HG03175 (cell line): ENCODE measurements at regions not wholly inside any gene's neighbourhood (a gene's known extent, or its start where the extent isn't known, plus 50 kb on each side); places are given as distances from the start of the nearest gene placed in this dataset.

Experiments
- ATAC-seq: cut with Tn5 transposase; IDR thresholded peaks from one replicate; pipeline ENCODE4 v1.9.1; 2021; ENCODE audit warnings: mild to moderate bottlenecking, moderate library complexity; ENCODE audit not compliant: unreplicated experiment

DNA sequence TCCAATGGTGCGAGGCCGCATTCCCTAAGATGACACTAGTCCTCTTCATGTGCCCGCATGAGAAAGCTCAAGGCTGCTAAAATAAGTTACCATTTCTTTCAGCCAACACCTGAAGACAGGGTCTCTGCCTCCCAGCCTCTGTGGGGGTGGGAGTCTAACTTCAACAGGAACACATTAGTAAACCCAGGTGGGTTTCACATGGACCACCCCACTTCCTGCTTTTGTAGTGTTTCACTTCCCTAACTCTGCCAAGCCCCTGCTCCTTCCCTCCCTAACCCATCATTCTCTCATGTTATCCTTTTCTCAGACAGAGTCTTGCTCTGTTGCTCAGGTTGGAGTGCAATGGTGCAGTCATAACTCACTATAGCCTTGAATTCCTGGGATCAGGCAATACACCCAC lies 783.6 kb downstream of the UQCRFS1 start:
- no peak for ATAC-seq

DNA sequence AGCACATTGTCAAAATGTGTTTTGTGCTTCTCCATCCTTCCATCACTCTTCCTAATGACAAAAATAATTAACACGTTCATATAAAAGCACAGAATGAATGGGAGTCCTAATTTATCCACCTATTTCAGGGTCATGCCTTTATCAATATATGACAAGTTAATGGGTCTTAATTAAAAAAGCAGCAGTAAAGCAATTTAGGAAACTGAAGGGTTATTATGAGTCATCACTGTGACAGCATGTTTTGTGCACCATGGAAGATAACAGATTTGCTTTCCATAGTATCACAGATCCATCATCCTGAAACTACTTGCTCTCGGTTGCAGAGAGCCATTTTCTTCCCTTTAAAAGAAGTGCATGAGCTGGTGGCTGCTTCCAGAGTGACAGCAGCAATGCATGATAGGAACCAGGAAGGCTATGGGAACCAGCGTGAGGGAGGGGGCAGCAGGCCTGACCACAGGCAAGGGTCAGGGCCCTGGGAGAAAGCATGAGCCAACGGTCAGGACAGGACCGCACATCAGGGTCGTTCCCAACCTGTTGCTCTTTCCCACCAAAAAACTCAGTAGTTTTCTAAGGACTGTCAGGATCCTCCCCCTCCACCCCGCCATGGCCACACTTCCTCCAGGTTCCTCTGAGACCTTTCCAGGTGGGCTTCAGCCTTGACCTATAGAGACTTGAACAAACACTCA lies 784.1 kb downstream of the UQCRFS1 start:
- ATAC-seq = no peak

DNA sequence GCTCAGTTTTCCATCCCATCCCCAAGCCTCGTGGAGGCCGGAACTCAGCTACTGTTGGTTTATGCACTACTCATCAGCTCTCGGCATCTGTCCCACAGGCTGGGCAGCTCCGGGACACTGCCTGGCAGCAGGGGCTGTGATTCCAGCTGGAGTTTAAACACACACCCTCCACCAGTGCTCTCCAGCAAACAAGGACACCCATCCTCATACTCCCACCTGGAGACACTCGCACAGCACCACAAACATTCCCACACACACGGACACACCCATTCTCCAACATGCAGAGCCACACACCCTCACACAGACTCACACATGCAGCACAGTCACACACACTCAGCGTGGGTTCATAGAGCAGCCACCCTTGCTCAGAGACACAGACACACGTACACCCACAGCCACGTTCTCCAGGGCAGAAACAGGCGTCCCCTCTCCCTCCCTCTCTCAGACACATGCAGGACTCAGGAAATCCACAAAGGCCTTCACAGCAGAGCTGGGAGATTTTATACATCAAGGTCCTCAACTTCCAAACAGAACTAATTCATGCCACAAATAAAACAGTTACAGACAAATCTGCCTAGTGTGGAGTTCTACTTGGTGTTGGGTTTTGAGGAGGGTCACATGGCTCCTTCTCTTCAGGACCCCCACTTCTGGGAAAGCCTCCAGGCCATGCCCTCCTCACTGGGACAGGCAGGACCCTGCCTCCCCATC lies 785.4 kb downstream of the UQCRFS1 start:
- ATAC-seq = no peak

DNA sequence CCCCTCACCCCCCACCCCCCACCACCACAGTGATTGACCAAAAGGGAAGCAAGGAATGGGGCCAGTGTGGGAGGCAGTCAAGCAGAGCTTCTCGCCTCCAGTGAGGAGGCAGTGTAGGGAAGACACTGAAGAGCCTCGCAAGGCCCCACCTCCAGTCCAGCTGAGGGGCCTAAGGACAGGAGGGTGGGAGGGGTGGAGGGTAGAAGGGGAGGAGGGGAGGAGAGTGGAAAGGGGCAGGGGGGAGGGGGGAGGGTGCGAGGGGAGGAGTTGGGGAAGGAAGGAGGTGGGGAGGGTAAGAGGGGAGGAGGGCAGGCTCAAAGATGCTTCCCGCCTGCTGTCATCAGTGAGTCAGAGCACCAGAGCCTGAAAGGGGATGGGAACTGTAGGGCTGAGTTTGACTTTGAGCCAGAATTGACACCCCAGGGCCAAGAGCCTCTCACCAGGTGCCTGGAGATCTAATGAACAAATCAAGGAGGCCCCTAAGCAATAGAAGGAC lies 786.2 kb downstream of the UQCRFS1 start:
- ATAC-seq = no peak

DNA sequence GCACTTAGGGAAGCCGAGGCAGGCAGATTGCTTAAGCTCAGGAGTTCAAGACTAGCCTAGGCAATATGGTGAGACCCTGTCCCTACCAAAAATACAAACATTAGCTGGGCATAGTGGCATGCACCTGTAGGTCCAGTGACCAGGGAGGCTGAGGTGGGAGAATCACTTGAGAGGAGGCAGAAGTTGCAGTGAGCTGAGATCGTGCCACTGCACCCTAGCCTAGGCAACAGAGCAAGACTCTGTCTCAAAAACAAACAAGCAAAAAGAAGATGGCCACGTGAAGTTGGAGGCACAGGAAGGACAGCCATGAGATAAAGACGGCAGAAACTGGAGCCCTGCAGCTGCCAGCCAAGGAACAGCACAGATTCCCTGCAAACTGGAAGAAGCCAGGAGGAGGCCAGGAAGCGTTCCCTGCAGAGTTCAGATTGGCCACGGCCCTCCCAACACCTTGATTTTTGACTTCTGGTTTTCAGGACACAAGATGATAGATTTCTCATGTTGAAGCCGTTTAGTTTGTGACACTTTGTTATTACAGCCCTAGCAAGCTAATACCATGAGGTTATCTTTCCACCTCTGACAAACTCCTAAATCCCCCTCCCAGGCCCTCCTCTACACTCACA lies 786.7 kb downstream of the UQCRFS1 start:
- ATAC-seq = no peak

DNA sequence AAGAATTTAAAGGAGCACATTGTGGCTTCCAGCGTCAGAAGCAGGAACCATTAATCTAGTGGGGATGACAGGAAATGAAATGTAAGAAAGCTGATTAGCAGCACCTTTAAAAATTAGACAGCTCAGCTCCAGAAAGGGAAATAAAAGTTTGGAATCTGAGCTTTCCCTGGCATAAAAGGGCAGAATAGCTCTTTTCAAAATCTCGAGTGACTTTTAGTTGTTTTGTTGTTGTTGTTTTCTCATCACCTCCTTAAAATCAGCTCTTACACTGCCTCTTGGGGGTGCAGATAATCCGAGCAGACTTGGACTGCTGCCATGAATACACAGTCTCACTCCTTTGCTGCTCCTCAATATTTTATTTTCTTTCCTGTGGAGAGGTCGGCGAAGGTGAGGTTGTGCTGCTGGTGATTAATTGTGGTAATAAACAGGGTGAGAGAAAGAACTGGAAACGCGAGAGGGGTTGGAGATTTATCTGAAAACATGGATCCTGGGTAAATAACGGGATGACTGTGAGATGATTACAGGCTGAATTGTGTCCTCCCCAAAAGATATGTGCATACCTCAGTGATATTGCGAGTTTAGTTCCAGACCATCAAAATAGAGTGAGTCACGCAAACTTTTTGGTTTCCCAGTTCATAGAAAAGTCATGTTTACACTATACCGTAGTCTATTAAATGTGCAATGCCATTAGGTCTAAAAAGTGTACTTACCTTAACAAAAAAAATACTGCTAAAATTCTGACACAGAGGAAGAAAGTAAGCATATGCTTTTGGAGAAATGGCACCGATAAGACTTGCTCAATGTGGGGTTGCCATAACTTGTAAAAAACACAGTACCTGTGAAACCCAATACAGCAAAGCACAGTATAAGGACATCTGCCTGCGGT lies 787.7 kb downstream of the UQCRFS1 start:
- ATAC-seq = no peak

DNA sequence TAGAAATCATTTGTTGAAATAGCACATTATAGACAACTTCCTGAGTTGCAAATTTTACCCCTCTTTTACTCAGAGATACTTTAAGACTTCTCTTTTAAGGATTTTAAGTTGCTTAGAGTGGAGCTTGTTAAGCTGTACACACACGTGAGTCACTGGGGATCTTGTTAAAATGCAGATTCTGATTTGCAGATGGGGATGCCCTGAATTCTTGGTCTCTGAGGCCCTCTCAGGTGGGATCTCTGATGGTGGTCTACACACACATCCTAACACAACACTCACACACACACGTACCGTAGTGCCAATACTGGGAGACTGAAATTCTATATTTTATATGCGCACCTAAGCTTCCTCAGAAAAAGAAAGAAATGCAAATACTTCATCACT lies 788.3 kb downstream of the UQCRFS1 start:
- ATAC-seq = no peak

DNA sequence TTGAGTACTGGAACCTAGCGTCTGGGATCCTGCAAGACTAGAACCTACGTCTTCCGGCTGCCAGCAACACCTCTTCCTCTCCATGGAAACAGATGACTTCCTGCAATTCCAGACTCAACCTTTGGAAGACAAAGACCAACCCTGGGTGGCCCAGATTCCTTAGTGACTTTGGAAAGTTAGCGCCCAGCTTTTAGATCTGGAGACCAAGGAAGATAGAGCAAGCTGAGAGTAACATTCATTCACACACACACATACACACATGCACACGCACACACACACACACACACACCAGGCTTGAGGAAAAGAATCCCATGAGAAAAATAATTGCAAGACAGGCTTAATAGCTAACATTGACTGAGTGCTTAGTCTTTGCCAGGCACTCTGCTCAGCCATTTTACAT lies 788.9 kb downstream of the UQCRFS1 start:
- ATAC-seq = no peak

DNA sequence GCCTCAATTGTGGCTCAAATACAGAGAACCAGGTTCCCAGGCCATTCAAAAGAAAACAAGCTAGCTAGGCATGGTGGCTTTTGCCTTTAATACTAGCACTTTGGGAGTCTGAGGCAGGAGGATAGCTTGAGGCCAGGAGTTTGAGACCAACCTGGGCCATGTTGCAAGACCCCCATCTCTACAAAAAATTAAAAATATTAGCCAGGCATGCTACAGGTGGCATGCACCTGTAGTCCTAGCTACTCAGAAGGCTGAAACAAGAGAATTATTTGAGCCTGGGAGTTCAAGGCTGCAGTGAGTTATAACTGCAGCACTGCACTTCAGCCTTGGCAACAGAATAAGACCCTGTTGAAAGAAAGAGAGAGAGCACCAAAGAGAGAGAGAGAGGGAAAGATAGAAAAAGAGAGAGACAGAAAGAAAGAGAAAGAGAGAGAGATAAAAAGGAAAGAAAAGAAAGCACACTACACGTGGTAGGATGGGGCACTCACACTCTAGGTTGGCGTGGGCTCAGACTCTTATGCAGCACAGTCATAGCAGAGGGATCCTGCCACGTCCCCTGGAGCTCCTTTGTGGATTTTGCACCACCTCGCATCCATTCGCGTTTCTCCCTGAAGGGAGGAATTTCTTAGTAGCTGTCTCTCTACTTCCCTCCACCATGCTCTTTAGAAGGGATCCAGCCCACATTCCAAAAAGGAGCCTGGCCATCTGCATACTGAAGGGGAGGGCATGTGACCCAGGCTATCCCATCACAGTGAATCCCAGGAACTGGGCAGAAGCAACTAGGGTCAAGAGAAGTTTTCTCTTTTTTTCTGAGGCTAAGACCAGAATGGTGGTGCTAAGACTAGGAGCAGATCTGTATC lies 789.9 kb downstream of the UQCRFS1 start:
- ATAC-seq = no peak

DNA sequence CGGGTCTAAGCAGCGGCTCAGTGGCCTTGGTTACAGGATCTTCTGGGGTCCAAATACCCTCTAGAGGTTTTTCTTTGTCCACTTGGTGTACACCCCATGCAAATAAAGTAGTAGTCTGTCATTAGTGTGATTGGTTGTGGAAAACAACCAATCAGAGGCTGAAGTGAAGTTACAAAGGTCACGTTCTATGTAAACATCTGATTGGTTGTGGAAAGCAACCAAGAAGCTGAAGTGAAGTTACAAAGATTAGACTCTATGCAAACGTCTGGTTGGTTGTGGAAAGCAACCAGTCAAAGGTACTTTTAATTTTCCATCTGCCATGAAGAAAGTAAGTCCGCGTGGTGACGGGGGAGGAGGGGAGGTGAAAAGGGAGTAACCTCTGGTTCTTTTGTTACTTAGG lies 790.9 kb downstream of the UQCRFS1 start:
- no peak for ATAC-seq

DNA sequence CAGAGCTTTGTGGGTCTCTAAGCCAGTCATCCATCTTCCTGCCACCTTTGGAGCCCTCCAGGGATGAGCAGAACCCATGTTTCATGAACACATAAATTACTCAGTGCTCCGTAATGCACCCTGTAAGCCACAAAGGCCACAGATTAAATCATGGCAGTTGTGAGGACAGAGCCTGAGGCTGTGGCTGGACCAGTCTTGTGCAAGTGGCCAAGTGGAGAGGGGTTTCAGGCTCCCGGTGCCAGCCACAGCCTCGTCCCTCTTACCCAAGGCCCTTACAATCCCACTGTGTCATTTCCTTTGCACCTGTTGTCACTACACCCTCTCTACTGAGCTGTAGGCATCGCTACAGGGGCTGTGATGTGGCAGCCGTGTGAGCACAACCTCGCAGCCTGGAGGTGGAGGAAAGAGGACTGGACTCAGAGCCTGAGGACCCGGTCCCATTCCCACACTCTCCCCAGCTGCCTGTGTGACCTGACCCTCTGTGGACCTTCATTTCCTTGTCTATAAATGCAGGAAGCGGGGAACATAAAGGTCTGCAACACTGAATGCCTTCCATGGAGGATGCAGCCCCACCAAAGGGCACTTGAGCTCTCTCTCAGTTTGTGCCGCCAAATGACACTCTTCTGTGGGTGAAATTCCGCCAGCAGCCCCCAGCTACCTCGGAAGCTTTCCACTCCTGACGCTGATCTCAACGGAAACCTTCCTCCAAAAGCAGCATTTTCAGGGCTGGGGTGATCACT lies 792.0 kb downstream of the UQCRFS1 start:
- no peak for ATAC-seq

DNA sequence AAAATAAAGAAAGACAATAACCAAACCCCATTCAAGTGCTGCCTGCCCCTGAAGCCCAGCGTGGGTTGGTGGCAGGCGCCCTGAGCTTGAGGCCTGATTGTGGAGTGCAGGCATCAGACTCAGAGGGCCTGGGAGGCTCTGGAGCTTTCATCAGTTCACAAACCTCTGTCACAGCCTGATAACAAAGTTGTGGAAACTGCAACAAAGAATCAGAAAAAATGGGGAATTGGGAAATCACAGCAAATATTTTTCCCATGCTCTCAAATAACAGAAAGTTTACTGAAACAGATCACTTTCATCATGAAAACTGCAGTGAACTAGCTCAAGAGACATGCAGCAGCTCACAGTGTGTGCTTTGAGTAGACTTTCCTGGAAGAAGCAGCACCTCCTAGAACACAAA lies 793.6 kb downstream of the UQCRFS1 start:
- ATAC-seq = no peak

DNA sequence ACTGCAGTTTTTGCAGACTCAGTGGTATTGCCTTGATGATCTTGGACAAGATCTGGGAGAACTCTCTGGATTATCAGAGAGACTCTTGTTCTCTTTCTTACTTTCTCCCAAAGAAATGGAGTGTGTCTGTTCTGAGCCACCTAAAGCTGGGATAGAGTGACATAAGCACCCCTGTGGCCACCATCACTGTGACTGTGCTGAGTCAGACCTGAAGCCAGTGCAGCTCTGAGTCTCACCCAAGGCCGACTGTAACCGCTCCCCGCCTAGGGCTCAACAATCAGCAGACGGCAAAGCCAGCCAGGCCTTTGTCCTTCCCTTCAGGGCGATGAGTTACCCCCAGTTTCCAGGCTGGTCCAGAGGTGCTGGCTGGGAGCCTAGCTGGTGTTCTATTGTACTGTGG lies 795.6 kb downstream of the UQCRFS1 start:
- no peak for ATAC-seq

DNA sequence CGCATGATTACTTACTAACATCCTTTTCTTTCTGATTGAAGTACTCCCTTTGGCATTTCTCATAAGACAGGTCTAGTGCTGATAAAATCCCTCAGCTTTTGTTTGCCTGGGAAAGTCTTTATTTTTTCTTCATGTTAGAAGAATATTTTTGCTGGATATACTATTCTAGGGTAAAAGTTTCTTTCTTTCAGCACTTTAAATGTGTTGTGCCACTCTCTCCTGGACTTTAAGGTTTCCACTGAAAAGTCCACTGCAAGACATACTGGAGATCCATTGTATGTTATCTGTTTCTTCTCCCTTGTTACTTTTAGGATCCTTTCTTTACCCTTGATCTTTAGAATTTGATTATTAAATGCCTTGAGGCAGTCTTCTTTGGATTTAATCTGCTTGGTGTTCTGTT lies 796.7 kb downstream of the UQCRFS1 start:
- ATAC-seq = no peak

DNA sequence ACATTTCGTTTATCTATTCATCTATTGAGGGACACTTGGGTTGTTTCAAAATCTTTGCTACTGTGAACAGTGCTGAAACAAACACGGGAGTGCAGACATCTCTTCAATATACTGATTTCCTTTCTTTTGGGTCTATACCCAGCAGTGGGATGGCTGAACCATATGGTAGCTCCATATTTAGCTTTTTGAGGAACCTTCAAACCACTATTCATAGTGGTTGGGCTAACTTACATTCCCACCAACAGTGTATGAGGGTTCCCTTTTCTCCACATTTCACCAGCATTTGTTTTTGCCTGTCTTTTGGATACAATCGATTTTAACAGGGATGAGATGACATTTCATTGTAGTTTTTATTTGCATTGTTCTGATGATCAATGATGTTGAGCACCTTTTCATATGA lies 798.2 kb downstream of the UQCRFS1 start:
- ATAC-seq = no peak

DNA sequence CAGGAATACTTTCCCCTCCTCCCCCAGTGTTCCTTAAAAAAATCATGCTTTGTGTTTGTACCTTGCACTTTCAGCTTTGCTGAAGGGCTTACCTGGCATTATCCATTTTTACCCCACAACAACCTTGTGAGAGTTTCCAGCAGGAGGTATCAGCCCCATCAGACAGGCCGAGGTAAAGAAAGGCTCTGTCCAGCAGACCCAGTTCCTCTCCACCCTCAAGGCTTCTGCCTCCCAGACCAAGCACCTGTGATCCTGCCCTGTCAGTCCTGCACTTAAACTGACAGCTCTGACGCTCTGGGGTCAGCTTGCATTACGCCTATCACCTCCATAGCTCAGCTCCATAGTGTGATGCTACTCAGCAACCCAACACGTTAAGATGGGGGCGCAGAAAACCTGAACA lies 803.1 kb downstream of the UQCRFS1 start:
- ATAC-seq = no peak

DNA sequence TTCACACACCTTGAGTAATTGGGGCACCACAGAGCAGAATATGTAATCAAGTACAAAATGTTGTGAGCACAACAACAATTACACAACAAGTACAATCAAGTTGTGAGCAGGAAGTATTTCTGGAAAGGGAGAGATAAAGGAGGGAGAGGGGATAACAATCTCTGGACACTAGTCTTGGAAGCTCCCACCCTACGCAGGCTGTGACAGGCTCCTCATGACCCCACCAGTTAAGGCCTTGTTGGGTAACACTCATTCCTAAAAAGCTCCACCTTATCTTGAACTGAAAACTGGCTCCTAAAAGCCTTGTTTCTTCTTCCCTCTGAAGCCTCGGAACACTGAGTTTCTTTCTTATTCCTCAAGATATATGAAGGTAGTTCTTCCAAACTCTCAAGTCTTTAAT lies 806.0 kb downstream of the UQCRFS1 start:
- no peak for ATAC-seq

DNA sequence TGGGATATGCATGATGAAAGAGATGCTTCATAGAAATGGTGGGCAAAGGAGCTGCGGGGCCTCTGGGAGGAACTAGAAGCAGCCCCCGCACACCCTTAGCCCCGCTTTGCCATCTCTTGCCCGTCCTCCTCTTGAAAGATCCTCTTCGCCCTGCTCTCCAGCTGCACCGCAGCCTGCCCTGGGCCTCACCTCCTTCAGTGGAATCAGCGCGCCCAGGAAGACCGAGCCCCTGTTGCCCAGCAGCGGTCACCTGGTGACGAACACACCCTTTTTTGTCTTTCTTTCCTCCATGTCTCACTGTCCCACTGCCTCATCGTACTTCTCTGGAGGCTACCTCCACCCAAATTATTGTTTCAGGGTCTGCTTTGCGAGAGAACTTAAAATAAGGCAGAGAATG lies 807.6 kb downstream of the UQCRFS1 start:
- ATAC-seq = no peak

DNA sequence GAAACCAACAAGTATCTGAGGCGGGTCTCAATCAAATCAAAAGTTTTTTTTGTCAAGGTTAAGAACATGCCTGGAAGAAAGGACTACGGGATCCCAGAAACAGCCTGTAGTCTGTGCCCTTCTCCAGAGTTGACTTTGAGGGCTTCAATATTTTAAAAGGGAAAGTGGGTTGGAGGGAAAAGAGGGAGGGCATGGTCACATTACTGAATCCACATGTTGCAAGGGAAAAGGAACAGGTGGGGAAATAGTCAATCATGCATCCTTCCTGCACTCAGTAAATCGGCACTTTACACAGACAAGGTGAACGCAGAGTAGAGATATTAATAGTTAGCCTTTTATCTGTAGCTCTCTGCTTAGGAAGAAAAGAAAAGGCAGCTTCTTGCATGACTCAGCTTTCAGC lies 808.5 kb downstream of the UQCRFS1 start:
- no peak for ATAC-seq

DNA sequence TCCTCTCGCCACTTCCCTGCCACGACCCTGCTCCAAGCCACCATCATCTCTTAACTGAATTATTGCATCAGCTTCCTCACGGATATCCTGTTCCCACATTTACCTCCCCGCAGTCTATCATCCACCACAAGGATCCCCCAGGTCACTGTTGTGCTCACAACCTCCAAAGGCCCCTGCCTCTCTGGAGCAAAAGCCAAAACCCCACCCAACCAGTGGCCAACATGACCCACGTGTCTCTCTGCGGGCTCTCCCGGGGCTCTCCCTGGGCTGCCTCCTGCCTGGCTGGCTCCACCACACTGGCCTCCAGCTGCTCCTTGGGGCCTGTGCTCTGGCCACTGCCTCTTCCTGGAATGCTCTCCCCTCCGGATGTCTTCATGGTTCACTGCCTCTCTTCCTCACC lies 809.3 kb downstream of the UQCRFS1 start:
- no peak for ATAC-seq
